Coronary artery (tissue), 2 donors: ENCODE measurements at regions not wholly inside any gene's neighbourhood (a gene's known extent, or its start where the extent isn't known, plus 50 kb on each side); places are given as distances from the start of the nearest gene placed in this dataset.

Experiments
- DNase-seq: peaks from one replicate; pipeline ENCODE4 v3.0.0-alpha.2; 2017; ENCODE audit warnings: low spot score
- H3K27ac ChIP-seq, 2 donors: fragments of 200-600 bp; sonication (generic); one replicate each; pipeline ENCODE4 v1.5.1; 2016 to 2019
- H3K4me3 ChIP-seq: fragments of 200-600 bp; sonication (generic); 2 replicates; pipeline ENCODE4 v1.5.1; 2016; ENCODE audit warnings: mild to moderate bottlenecking, moderate library complexity
- CTCF ChIP-seq: fragments of 200-600 bp; sonication (generic); IDR thresholded peaks from one replicate; pipeline ENCODE4 v1.5.1; 2019; ENCODE audit warnings: antibody characterized with exemption

- Histone ChIP-seq H3K27ac (peak overlapping the region; percentile 82 to 85), H3K4me3 (no peak overlapping the region)
- no peak for TF ChIP-seq CTCF
- peak; percentile 91 for DNase-seq
Observed at GRCh38 chr22:27212617-27213177, 555.3 kb downstream of the MIAT start.

GRCh38 chr22:27213294-27213693, 555.9 kb downstream of the MIAT start:
- H3K27ac ChIP-seq, result peak overlapping the region; percentile 82 to 85
- DNase-seq, result peak; percentile 68

DNA sequence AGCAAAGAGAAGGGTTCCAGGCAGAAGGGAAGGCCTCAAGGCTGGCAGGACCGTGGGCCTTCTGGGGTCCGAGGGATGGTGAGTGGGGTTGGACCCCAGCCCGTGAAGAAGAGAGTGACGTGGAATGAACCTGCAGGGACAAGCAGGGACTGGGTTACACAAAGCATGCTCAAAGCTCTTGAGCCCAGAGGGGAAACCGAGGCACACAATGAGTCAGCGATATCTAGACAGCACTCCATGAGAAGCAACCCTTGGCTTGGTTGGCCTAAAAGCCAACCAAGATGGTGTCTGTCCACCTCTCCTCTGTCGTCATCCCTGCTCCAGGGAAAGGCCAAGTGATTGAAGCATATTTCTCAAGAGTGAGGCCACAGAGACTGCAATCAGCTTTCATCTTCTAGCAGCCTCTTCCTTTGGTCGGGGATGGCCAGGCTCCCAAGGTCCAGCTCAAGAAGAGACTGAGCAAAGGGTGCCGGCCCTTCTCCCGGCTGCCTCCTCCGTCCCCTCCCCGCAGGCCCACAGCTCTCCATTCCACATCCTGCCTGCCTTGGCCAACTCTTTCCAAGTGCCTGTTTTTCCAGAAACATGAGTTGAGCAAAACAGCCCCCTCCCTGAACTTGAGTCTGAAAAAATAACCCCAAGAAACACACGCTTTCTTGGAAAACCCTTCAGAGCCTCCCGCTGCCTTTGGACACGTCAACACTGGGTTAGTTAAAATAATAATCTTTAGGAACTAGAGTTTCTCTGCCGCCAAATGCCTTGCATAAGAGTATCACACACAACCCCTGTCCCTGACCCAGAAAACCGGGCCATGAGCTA, 556.6 kb downstream of the MIAT start:
- peak; percentile 87 for DNase-seq
- TF ChIP-seq CTCF, result no peak
- Histone ChIP-seq H3K27ac (peak overlapping the region; percentile 82 to 85), H3K4me3 (no peak overlapping the region)

More at GRCh38 chr22:27213294-27213693, 555.9 kb downstream of the MIAT start:
- TF ChIP-seq CTCF, result no peak
- no peak overlapping the region for H3K4me3 ChIP-seq

GRCh38 chr22:27214691-27215090, 557.3 kb downstream of the MIAT start:
- H3K4me3 ChIP-seq, result no peak overlapping the region
- peak overlapping the region; percentile 82 to 85 for H3K27ac ChIP-seq
- no peak for TF ChIP-seq CTCF
- DNase-seq, result peak; percentile 74

GRCh38 chr22:27215871-27216270, 558.5 kb downstream of the MIAT start:
- Histone ChIP-seq H3K4me3 (no peak overlapping the region), H3K27ac (no peak overlapping the region)
- DNase-seq, result peak; percentile 52
- TF ChIP-seq CTCF, result no peak

DNA sequence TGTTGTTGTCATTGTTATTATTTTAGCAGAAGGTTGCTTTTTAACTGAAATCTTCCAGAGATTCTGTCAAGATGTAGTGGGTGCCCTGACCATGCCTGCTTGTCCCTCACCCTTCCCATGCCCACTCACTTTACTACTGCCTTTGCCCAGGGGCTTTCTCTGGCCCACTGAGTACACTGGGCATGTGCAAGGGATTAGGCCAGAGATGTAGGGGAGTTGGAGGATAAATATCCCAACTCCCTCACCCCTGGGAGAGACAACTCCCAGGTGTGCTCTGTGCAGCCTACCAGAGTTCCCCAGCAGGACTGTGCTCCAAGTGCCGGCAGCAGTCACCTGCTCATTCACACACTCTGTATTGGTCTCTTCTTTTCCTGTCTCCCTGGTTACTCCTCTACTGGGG, 559.1 kb downstream of the MIAT start:
- no peak overlapping the region for H3K27ac ChIP-seq
- peak; percentile 62 for DNase-seq
- no peak for TF ChIP-seq CTCF
- H3K4me3 ChIP-seq, result no peak overlapping the region

DNA sequence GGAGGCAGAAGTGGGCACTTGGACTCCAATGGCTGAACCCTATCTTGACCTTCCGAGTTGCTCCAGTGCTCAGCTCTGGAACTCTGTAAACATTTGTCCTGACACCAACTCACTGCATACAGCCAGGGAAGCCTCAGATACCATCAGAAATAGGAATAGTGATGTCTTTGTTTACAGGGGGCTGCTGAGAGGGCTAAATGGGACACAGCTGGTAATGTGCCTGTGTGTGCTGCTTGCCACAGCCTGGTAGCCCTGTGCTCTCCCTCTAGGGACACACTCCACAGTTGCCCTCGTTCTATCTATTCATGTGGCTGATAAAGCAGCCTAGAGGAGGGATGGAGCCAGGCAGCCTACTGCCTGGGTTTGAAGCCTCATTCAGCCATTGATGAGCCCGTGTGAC, 559.8 kb downstream of the MIAT start:
- Histone ChIP-seq H3K27ac (no peak overlapping the region), H3K4me3 (no peak overlapping the region)
- peak; percentile 28 for DNase-seq
- TF ChIP-seq CTCF, result no peak
